HG03045 (cell line): ENCODE measurements at regions not wholly inside any gene's neighbourhood (a gene's known extent, or its start where the extent isn't known, plus 50 kb on each side); places are given as distances from the start of the nearest gene placed in this dataset.
"Not testable (repeated sequence)": the region's sequence is repeated elsewhere in the genome, so short reads cannot be mapped to it uniquely, and the experiment has no call there.

Experiments
- ATAC-seq: cut with Tn5 transposase; IDR thresholded peaks from one replicate; pipeline ENCODE4 v1.9.1; 2021; ENCODE audit warnings: mild to moderate bottlenecking, moderate library complexity; ENCODE audit not compliant: unreplicated experiment

DNA sequence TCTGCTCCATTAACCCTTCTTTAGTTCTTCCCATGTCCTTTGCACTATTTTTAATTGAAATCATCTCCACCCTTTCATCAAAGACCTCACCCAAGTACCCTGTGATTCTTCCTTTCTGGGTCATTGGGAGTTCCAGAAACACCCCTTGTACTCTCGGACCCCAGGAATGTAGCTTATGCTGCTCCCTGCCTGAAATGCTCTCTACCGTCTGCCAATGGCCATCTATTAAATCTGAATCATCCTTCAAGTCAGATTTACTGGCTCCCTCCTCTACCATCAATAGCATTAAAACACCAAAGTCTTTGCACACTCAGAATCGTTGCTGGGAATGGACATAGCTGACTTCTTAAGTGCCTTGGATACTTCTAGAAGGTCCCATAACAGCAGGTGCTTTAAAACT lies 73.2 kb upstream of the GADD45A start:
- ATAC-seq, result no peak

DNA sequence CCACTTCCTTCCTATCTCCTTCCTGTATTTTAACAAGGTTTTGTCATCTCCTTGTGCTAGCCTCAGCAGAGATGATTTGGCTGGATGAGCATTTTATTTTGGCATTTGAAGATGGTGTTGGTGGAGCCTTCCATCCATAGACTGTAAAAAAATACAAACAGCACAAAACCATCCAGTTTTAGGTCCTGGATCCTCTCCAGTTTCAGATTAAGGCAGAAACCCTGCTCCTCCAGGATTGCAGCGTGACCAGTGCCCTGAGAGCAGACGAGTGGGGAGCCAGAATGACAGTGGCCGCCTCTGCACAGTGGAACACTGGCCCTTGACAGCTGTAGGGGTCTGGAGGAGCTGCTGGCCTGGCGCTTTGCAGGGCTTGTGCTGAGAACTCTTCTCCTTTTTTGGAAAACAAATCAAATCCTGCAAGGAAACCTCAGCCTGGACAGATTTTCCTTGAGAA lies 72.2 kb upstream of the GADD45A start:
- ATAC-seq, result no peak

DNA sequence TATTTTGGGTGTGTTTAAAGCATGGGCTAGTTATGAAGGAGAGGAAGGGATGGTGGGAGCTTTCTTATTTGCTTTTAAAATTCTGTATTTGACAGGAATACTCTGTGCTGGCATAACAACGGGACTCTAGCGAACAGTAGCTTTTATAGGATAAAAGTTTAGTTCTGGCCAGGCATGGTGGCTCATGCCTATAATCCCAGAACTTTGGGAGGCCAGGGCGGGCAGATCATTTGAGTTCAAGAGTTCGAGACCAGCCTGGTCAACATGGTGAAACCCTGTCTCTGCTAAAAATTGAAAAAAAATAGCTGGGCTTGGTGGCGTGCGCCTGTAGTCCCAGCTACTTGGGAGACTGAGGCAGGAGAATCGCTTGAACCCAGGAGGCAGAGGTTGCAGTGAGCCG lies 71.5 kb upstream of the GADD45A start:
- ATAC-seq, result not testable (repeated sequence)

DNA sequence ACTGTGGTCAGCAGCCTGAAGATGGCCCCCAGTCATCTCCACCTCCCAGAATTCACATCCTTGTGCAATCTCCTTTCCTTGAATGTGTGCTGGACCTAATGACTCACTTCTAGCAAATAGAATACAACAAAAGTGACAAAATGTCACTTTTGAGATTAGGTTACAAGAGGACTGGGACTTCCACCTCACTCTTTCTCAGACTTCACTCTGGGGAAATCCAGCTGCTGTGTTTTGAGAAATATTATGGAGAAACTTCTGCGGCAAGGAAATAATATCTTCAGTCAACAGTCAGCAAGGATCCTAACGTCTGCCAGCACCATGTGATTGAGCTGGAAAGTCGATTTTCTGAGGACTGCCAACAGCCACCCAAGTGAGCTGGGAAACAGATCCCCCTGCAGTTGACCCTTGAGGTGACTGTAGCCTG lies 70.5 kb upstream of the GADD45A start:
- ATAC-seq, result no peak

DNA sequence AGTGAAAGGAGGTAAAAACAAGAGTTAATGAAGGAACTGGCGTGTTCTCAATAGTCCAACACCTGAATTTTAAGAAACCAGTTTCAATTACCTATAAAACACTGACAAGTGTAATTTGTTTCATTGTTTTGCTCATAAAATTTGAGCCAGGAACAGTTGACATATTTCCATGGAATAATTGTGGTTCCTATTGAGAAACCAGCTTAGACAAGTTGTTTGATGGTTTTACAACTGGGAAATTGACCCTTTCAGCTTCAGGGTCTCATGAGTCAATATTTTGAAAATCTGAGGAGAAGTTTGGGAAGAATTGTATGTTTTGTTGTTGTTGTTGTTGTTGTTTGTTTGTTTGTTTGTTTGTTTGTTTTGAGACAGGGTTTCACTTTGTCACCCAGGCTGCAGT lies 69.1 kb upstream of the GADD45A start:
- ATAC-seq, result no peak

DNA sequence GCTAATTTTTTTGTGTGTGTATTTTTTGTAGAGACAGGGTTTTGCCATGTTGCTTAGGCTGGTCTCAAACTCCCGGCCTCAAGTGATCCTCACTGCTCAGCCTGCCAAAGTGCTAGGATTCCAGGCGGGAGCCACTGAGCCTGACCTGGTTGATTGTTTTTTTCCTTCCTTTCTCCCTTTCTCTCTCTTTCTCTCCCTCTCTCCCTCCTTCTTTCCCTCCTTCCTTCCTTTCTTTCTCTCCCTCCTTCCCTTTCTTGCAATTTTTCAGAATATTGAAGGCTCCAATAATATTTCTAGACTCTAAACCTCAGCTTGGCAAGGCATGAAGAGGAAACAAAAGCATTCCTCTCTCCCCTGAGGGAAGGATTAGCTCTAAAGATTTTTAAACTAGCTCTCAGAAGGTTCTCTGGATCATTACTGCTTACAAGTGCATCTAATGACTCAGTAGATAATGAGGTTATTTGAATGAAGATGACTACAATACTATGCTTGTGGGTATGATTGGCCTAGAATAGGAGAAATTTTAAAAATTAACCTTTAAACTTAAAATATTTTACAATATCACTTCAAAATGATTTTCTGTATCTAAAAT lies 68.5 kb upstream of the GADD45A start:
- ATAC-seq, result no peak

DNA sequence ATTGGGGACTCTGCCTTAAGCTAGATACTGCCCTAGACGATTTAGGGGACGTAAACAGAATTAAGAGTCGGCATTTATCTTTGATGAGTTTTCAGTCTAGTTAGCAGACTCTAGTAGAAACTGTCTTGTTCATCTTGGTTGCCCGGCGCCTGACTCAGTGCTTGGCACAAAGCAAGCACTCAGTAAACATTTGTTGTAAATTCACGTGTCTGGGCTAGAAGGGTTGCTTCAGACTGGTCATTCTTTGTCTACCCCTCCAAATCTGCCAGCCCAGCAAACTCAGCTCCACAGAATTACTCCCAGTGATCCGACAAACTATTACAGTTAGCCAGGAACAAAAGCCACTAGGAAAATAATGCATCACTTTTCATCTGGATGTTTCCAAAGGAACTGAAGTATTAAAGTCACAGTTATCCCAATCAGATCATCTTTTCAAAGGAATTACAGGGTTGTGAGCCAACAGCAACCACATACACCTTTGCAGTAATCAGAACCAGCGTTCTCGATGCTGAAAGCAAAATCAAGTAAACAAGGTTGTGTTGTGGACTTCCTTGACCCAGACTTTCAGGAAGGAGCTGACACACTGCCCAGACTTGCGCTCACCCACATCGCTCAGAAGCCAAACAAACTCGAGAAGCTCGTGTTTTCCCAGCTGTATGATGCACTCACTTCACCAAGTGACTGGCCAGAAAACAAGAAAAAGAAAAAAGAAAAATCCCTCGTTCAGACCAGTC lies 66.5 kb upstream of the GADD45A start:
- no peak for ATAC-seq

DNA sequence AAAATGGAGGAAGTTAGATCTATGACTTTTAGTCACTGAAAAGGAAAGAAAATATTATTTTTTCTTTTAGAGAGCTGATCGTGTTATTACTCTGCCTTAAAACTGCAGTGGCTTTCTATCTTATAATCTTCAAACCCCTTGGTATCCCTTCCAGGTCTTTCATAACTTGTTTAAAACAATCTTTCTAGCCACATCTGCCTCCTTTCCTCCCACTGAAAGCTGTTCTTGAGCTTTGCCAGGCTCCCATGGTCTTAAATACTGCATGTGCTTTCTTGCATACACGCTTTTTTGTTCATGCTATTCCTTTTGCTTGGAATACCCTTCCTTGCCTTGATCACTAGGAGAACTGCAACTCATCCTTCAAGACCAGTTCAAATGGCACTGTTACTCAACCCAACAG lies 65.9 kb upstream of the GADD45A start:
- no peak for ATAC-seq

DNA sequence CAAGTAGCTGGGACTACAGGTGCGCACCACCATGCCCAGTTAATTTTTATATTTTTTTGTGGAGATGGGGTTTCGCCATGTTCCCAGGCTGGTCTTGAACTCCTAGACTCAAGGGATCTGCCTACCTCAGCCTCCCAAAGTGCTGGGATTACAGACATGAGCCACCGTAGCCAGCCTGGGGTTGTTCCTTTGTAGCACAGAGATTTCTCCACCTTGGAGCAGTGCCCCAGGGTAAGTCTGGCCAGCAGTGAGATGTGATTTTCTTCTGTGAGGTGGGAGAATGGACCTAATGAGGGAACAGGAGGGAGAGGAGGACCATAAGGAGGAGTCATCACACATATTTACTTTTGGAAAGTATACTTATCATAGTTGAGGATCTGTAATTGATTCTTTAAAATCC lies 61.1 kb upstream of the GADD45A start:
- ATAC-seq, result no peak

DNA sequence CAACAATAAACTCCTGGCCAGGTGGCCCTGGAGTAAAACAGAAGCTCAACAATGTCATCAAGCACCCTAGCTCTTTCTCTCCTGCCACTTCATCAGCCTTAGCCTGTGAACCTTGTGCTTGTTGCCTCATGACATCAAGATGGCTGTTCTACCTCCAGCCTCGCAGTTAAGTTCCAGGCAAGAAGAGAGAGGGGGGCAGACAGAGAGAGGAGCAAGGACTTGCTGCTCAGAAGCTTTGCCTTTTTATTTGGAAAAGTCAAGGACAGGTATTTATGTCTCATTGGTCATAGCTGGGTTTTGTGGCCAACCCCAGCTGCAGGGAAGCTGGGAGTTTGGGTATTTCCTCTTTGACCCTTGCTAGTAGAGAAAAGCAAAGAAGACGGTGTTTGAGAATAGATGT lies 60.3 kb upstream of the GADD45A start:
- no peak for ATAC-seq

DNA sequence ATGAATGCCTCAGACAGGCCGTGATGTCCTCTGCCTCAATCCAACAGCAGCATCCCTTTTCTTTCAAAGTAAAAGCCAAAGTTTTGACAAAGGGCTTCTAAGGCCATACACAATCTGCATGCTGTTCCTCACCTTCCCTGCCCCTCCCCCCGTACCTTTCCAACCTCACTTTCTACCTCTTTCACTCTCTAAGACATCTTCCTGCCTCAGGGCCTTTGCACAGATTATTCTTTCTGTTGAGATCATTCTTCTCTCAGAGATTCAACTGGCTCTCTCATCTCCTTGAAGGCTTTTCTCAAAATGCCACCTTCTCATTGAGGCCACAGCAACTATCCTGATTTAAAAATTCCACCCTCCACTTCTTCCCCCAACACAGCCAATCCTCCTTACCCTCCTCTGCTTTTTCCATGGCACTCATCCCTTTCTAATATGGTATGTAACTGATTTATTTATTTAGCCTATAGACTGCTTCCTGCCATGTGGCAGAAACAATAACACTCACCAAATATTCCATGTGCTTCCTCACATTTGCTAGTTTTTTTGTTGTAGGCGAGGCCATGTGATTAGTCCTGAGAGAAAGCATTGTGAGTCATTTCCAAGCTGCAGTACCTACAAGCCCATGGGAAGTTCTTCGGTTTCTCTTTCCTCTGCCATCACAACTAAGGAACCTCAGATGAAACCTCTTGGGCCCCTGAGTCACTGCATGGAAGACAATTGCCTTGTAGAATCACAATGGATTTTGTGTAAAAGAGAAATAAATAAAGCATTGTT lies 58.7 kb upstream of the GADD45A start:
- no peak for ATAC-seq

DNA sequence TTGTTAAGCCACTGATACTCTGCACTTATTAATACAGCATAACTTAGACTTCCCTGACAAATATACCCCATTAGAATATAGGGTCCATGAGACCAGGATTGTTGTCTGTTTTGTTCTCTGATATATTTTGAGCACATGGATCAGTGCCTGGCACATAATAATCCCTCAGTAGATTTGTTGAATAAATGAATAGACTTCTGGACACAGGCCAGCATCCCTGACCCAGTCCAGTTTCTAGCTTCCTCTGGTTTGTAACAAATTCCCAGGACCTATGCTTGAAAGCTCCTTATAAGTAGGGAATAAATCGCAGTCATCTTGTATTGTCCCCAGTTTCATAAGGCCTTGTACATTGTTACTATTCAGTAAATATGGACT lies 58.2 kb upstream of the GADD45A start:
- no peak for ATAC-seq

DNA sequence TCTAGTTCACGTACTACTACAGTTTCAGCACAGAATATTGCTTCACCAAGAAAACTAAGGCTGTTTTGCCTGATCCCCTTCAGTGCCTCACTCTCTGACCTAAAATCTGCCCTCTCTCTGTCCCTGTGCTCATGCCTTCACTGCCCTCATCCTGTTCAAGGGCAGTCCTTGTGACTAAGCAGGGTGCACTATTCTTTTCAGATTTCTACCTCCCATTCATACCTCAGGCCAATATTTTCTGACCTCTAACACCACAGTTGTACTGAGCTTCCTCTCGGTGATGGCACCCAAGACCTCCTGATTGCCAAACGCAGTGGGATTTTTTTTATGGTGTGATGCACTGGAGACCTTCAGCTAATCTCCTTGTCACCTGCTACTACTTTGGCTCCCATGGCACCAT lies 57.7 kb upstream of the GADD45A start:
- ATAC-seq, result no peak

DNA sequence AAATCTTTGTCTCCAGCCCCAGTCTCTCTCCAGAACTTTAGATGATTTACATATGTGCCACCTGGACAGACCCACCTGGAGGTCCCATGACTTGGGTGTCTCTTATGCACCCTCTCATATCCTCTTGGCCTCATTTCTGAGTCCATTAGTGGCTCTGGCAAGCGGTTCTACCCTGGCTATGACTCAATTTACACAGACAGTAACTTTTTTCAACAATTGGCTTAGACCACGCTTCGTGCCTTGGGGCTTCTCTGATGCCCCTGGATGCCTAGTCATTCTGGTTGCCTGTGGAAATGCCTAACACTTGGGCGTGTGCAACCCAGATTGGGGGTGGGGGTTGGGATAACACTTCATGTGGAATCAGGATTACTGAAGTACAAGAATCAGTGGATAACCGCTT lies 57.1 kb upstream of the GADD45A start:
- no peak for ATAC-seq

DNA sequence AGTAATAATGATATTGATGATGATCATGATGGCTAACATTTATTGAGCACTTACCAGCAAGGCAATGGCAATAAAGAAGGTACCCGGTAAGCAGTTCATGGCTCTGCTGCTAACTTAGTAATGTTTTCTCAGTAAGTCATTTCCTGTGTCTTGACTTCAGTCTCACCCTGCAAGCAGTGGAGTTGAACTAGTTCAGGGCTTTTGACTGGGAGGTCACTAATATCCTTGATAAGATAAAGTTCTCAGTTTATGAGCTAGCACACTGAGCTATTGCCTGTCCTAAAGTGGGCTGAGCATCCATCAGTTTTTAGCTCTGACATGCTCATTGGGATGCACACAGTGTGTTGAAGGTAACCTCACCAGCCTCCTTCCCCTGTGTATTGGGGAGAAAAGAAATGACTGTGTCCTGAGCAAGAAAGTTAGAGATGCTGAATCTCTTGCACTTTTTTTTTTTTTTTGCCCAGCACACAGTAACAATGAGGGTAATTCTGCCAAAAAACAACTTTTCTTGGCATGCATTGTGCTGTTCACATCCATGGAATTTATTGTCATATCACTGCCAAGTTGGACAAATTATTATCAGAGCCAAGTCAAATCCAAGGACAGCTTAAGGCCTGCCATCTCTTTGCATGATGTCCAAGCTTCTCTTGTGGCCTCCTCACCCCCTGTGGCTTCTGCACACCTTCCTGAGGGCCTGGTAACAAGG lies 55.5 kb upstream of the GADD45A start:
- no peak for ATAC-seq

DNA sequence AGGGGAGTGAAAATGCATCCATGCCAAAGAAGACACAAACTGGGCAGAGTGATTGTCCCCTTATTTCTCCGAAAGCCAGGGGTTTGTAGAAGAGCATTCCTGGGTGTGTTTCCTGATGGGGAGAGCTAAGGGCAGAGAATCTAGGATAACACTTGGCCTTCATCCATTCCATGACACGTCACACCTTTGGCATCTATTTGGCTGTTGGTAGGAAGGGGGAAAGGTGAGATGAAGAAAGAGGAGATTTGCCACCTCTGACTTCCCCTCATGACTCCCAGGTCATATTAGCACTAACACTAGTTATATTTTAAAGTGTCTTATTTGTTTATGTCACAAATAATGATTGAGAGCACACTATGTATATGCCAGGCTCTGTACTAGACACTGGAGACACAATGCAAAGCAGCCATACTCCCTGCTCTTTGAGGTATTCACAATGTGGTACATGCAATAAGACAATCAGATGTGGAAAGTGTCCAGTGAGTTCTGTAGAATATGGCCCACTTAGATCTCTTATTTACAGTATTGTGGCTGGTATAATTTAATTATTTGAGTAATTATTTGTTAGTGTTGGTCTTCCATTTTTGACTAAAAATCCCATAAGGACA lies 54.5 kb upstream of the GADD45A start:
- no peak for ATAC-seq

DNA sequence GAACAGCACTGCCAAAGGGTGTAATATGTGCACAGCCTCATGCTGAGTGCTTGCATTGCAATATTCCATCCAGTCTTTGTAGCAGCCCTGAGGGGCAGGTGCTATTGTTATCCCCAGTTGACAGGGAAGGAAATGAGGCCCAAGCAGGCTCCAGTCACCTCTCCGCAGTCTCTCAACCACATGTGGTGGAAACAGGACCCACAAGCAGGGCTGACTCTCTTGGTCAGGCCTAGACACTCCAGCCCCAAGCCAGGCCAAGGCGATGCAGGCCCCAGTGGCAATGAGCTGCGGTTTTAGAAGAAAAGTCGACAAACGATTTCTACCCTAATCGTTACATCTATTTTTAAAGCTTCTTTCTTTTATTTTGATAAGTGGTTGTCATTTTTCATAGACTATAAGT lies 52.6 kb upstream of the GADD45A start:
- no peak for ATAC-seq

DNA sequence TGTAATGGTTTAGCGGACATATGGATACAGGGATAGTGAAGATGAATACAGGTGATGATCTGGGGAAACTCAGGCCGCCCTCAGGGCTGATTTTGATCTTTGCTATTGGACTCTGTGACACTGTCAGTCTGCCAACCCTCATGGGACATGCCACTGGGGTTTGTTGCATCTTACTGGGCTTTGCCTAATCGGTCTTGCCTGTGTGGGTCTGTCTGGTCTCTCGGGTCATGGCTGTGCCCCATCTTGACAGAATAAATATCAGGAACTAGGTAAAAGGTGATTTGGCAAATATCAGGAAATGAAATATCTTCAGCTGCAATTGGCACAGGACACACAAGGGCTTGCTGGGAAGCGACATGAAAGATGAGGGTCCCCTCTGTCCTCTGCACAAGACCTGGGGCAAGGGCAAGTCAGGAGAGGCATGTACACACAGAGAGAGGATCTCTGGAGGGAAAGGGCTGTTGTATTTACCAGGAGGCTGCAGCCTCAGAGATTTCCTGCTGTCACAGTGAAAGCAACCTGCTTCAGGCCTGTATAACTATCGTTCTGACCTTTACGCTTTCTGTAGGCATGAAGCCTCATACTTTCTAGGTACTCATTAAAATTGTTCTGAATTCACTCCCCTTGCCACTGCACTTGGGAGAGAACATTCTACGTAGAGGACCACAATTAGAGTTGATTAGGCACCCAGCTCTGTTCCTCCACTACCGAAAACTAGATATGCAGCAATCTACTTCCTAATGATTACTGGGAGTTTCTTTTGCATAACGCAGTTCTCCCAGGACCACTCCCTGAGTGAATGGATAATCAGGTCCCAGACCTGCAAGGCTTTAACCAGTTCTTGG lies 52.0 kb upstream of the GADD45A start:
- ATAC-seq, result no peak

DNA sequence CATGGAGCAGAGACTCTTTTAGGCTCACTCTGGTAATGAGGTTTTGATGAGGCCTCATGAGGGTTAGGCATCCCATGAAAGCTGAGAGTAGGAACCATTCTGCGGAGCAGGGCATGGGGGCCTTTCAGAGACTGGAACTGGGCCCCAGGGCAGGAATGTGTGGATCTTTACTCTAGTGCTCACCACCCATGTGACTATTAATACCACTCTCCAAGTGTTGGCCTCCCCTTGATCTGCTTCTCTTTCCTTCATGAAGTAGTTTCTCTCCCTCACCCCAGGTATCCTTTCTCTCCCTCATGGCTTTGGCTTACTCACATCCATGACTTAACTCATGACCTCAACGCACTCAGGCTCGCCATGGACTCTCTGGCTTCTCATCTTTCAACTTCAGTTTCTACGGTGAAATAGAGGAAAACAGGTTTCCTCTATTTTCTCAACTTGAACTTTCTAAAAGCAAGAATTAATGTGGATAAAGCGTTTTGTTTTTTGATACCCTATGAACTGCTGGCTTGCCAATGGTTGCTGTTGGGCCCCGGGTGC lies 50.5 kb upstream of the GADD45A start:
- ATAC-seq, result no peak
